ENCODE measurements at regions not wholly inside any gene's neighbourhood (a gene's known extent, or its start where the extent isn't known, plus 50 kb on each side); places are given as distances from the start of the nearest gene placed in this dataset.

GRCh38 chr6:125510405-125510804, 208.6 kb upstream of the HDDC2 start:
- TF ChIP-seq CTCF (IDR thresholded peaks at IDR 0.05) (no peak), EZH2 (IDR thresholded peaks at IDR 0.05; ENCODE audit: borderline replicate concordance, insufficient read depth, low read depth, low read length, poor library complexity, severe bottlenecking) (no peak)
